Ishikawa (cell line): ENCODE measurements at regions not wholly inside any gene's neighbourhood (a gene's known extent, or its start where the extent isn't known, plus 50 kb on each side); places are given as distances from the start of the nearest gene placed in this dataset.

Experiments
- CEBPB ChIP-seq: IDR thresholded peaks from 2 replicates; pipeline ENCODE4 v1.6.1; 2012
- CREB1 ChIP-seq: IDR thresholded peaks from 2 replicates; pipeline ENCODE4 v1.6.1; 2012; ENCODE audit warnings: low read depth
- EGR1 ChIP-seq: IDR thresholded peaks from 2 replicates; pipeline ENCODE4 v1.6.1; 2012
- EP300 ChIP-seq: IDR thresholded peaks from 2 replicates; pipeline ENCODE4 v1.6.1; 2012; ENCODE audit warnings: borderline replicate concordance
- FOXM1 ChIP-seq: IDR thresholded peaks from 2 replicates; pipeline ENCODE4 v1.6.1; 2012; ENCODE audit warnings: low read depth, borderline replicate concordance
- NFIC ChIP-seq: IDR thresholded peaks from 2 replicates; pipeline ENCODE4 v1.6.1; 2012
- RAD21 ChIP-seq: IDR thresholded peaks from 2 replicates; pipeline ENCODE4 v1.6.1; 2012; ENCODE audit warnings: low read depth
- TAF1 ChIP-seq: IDR thresholded peaks from 2 replicates; pipeline ENCODE4 v1.6.1; 2012; ENCODE audit warnings: low read depth, mild to moderate bottlenecking
- TCF12 ChIP-seq: IDR thresholded peaks from 2 replicates; pipeline ENCODE4 v1.6.1; 2012; ENCODE audit warnings: low read depth
- TEAD4 ChIP-seq: IDR thresholded peaks from 2 replicates; pipeline ENCODE4 v1.6.1; 2012
- YY1 ChIP-seq: IDR thresholded peaks from 2 replicates; pipeline ENCODE4 v1.6.1; 2012; ENCODE audit warnings: low read depth
- ZBTB7A ChIP-seq: IDR thresholded peaks from 2 replicates; pipeline ENCODE4 v1.6.1; 2012; ENCODE audit warnings: low read depth
- TF ChIP-seq, protein P1 (sequence below): IDR thresholded peaks from 2 replicates; pipeline ENCODE4 v1.6.1; 2012; ENCODE audit warnings: low read depth, mild to moderate bottlenecking
- TF ChIP-seq, protein P2 (sequence below): IDR thresholded peaks from 2 replicates; pipeline ENCODE4 v1.6.1; 2012
- TF ChIP-seq, protein P3 (sequence below): IDR thresholded peaks from 2 replicates; pipeline ENCODE4 v1.6.1; 2012

DNA sequence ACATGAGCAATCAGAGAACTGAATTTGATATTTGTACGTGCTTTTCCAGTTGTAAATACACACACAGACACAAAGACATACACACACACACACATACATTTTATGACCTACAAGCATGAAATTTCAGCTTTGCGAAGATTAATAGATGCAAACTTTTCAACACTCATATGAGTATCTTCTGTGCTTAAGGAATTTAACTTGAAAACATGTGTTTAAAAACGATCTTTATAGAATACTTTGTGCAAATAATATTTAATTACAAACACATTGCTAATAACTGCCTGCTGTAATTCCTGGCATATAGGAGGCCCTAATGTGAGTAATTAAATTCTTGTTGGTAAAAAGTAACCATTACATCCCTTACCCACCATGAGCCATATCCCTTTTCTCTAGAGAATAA is 107.7 kb upstream of the PLSCR5 start:
- TF ChIP-seq TAF1, result no peak
- TF ChIP-seq, protein P1, sequence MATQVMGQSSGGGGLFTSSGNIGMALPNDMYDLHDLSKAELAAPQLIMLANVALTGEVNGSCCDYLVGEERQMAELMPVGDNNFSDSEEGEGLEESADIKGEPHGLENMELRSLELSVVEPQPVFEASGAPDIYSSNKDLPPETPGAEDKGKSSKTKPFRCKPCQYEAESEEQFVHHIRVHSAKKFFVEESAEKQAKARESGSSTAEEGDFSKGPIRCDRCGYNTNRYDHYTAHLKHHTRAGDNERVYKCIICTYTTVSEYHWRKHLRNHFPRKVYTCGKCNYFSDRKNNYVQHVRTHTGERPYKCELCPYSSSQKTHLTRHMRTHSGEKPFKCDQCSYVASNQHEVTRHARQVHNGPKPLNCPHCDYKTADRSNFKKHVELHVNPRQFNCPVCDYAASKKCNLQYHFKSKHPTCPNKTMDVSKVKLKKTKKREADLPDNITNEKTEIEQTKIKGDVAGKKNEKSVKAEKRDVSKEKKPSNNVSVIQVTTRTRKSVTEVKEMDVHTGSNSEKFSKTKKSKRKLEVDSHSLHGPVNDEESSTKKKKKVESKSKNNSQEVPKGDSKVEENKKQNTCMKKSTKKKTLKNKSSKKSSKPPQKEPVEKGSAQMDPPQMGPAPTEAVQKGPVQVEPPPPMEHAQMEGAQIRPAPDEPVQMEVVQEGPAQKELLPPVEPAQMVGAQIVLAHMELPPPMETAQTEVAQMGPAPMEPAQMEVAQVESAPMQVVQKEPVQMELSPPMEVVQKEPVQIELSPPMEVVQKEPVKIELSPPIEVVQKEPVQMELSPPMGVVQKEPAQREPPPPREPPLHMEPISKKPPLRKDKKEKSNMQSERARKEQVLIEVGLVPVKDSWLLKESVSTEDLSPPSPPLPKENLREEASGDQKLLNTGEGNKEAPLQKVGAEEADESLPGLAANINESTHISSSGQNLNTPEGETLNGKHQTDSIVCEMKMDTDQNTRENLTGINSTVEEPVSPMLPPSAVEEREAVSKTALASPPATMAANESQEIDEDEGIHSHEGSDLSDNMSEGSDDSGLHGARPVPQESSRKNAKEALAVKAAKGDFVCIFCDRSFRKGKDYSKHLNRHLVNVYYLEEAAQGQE, result no peak
- no peak for TF ChIP-seq RAD21
- no peak for TF ChIP-seq EP300
- TF ChIP-seq CEBPB, result no peak
- no peak for TF ChIP-seq TCF12
- TF ChIP-seq NFIC, result no peak
- TF ChIP-seq FOXM1, result no peak
- TF ChIP-seq YY1, result no peak
- TF ChIP-seq, protein P2, sequence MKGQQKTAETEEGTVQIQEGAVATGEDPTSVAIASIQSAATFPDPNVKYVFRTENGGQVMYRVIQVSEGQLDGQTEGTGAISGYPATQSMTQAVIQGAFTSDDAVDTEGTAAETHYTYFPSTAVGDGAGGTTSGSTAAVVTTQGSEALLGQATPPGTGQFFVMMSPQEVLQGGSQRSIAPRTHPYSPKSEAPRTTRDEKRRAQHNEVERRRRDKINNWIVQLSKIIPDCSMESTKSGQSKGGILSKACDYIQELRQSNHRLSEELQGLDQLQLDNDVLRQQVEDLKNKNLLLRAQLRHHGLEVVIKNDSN, result no peak
- TF ChIP-seq EGR1, result no peak
- TF ChIP-seq CREB1, result no peak
- TF ChIP-seq ZBTB7A, result no peak
- TF ChIP-seq TEAD4, result no peak

DNA sequence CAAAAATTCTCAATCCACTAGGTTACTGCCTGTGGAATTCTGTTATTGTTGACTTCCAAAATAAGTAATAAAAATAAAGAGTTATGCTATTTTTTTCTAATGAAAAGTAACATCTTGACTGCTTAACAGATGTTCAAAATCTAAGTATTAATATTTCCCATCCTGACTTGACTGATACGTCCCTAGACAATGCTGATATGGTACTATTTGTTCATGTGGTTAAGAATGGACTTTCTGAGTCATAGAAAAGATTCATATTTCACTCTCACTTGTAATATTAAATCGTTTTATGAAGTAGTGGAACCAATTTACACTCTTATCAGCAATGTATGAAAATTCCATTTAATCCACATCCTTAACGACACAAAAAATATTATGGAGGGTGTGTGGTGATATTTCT is 104.8 kb upstream of the PLSCR5 start:
- TF ChIP-seq, protein P3, sequence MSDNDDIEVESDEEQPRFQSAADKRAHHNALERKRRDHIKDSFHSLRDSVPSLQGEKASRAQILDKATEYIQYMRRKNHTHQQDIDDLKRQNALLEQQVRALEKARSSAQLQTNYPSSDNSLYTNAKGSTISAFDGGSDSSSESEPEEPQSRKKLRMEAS, result no peak
- TF ChIP-seq TAF1, result no peak
- TF ChIP-seq TEAD4, result no peak
- TF ChIP-seq CEBPB, result no peak
- TF ChIP-seq FOXM1, result no peak
- TF ChIP-seq TCF12, result no peak
- TF ChIP-seq ZBTB7A, result no peak
- TF ChIP-seq, protein P1, result no peak

DNA sequence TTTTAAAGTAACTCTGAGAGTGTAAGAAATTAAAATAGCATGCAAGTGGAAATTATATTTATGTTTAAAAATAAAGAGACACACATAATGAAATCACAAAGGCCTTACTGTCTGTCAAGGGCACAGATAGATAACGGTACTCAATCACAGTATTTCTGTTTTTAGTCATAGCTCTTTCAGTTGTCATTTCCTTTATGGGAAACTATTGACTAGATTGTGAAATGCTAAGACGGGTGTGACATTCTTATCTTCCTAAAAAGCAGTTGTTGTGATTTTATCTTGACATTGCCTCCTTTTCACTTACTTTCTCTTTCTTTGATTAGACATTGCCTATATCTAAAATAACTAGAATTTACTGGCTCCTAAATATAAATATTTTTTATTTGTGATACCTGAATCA is 100.1 kb upstream of the PLSCR5 start:
- TF ChIP-seq YY1, result no peak
- TF ChIP-seq FOXM1, result no peak
- TF ChIP-seq, protein P1, result no peak
- TF ChIP-seq TEAD4, result no peak
- no peak for TF ChIP-seq EGR1
- no peak for TF ChIP-seq NFIC

DNA sequence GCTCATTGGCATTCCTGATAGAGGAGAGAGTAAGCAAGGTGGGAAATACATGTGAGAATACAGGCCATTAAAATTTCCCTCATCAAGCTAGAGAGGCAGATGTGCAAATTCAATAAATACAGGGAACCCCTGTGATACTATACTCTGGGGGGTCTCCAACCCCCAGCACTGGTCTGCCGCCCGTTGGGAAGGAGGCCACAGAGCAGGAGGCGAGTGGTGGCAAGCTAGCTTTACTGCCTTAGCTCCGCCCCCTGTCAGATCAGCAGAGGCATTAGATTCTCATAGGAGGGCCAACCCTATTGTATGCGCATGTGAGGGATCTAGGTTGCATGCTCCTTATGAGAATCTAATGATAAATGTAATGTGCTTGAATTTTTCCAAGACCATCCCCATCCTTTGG is 97.1 kb upstream of the PLSCR5 start:
- TF ChIP-seq TCF12 (no peak), NFIC (no peak), YY1 (no peak), RAD21 (no peak), FOXM1 (no peak), TEAD4 (no peak), EP300 (no peak), ZBTB7A (no peak), CEBPB (no peak), TAF1 (no peak), CREB1 (no peak), EGR1 (no peak)
- TF ChIP-seq, protein P1, result no peak
- TF ChIP-seq, protein P2, result no peak
- TF ChIP-seq, protein P3, result no peak
